M059J (cell line): ENCODE measurements at regions not wholly inside any gene's neighbourhood (a gene's known extent, or its start where the extent isn't known, plus 50 kb on each side); places are given as distances from the start of the nearest gene placed in this dataset.

Experiments used
- DNase-seq: peaks from one replicate; pipeline ENCODE4 v3.0.0-alpha.2; 2012; ENCODE audit warnings: low read depth

DNA sequence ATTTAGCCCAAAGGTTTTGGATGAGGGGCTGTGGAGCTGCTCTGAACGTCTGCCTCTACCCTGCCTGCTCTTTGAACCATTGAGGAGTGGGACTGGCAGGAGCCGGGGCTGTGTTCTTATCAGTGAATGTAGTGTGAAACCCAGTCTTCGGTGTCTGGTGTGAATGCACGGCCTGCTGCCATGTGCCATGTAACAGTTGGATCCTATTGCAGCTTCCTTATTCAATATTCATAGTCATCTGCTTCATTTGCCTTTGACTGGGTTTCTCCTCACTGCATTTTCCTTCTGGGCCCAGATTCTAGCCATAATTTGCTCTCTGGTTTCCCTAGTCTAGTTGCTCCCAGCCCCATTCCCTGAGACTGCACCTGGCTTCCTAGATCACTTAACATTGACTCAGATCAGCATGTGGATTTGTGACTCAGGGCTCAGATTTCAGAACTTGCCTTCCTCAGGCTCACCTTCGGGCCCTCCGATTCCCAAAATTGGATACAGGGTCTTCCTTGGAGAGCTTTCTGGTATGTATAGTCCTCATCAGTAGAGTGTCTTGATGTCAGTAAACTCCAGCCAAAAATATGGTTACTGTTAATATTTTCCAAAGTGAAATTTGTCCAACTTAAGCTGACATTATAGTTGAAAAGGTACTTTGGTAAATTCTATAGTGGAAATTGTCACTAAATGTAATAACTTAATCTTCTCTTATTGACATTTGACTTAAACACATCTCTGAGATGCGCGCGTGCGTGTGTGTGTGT, 94.0 kb upstream of the DDIT4L start:
- DNase-seq, result no peak

DNA sequence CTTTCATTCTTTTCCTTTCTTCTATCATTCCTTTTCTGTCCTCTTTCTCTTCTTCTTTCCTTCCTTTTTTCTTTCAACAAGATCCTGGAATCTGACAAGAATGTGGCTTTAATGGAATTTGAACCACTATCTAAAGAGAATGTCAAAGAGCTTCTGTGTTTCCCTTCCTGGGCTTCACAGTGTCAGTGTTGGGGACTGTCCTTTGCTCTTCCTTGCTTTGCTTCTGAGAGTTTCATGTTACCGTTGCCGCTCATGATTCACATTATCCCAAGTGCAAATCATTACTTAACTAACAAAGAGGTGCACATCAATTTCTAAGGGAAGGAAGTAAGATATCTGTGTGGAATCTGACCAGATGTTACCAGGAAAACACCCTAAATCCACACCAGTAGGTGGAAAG, 90.5 kb upstream of the DDIT4L start:
- no peak for DNase-seq

DNA sequence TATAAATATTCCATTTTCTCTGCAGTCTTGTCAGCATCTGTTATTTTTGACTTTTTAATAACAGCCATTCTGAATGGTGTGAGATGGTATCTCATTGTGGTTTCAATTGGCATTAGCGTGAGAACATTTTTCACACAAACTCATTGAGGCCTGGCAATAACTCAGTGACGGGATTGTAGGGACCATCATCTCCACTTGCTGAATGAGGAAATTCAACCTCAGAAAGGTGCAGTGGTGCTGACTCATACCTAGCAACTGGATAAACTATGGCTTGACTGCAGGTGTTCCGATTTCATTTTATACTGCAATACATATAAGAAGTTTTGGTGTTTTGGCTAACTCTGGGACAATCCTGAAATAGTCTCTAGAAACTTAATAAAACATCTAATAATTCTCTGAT, 88.3 kb upstream of the DDIT4L start:
- peak; percentile 20 for DNase-seq

DNA sequence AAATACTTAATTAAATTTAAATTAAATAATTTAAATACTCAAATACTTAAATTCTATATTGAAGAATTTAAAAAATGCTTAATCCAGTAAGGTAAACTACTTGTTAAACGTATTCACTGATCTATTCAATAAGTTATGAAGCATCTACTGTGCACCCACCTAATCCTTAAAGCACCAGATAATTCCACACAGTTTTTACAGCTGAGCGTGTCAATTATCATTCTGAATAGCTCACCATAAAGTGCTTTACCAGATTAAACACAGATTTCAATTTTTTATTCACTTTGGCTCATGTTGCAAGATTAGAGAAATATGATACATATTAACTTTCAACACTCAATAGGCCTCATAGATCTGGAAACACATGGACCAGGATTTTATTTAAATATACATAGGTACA, 79.2 kb upstream of the DDIT4L start:
- DNase-seq, result no peak

DNA sequence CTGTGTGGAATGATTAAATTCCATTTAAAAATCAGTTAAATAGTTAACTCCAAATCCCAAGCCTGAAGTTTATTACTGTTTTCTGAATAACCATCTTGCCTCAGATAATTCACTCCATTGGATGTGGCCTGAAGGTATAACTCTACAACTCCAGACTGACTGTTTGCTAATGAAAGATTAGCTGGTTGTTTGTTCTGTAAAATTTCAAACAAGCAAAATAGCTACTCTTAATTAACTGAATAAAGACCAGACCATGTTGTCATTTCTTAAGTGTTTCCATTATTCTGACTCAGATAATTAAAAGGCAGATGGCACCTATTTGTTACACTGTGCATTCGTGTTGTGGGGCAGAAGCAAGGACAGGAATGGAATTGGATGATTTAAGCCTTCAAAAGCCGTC, 78.5 kb upstream of the DDIT4L start:
- no peak for DNase-seq

DNA sequence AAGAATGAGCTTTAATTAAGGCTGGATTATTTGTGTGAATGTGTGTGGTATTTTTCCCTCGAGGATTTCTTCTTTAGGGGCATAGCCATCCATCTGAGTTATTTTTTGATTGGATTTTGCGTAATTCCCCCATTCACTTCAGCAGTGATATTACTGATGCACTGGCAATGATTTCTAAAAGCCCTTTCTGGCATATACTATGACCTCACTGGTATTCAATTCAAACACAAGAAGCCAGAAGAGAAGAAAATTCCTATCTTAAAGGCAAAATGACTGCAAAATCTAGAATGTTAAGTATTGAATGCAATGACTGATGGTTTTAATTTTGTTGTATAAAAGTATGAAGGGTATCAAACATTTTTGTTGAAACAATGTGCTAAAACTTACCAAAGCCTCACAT, 71.1 kb upstream of the DDIT4L start:
- no peak for DNase-seq

DNA sequence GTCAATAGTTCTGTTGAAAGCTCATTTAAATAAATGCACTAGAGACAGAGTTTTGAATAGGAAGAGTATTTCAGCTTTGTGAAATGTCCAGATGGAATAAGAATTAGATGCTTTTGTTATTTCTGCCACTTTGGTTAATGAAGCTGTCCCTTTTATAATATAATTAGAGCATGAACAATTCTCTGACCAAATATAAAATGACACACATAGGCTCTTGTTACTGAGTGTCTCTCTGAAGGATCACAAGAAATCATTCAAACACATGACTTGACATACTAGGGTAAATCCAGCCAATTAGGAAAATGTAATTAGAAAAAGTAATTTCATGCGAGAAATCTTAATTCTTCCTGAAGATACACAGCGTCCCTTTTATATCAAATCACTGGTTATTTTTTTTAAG, 68.4 kb upstream of the DDIT4L start:
- no peak for DNase-seq

DNA sequence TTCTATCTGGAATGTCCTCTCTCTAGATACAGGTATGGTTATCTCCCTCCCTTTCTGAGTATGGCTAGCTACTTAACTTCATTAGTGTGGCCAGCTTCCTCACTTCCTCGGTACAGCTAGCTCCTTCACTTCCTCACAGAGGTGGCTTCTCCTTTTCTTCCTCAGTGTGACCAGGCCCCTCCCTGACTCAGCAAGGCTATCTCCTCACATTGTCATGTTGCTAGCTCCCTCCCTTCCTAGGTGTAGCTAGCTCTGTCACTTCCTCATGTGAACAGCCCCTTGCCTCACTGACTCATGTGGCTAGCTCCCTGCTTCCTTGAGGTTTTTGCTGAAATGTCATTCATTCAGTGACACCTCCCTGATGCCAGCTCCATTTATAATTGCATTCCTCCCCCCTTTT, 67.3 kb upstream of the DDIT4L start:
- DNase-seq, result peak; percentile 18

DNA sequence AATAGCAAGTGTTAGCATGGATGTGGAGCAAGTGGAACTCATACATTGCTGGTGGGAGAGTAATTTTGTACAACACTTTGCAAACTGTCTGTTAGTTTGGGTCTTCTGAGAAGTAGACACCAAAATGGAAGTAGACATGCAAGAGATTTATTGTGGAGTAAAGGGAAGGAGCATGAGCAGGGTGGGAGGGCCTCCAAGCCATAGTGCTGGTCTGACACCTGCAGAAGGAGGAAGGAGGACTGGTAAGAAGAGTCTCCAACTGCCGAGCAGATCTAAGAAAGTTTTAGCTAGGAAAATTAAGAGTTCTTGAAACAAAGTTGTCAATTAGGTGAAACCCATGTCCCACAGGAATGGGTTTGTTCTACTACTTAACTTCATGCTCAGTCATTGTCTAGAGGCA, 64.0 kb upstream of the DDIT4L start:
- no peak for DNase-seq

DNA sequence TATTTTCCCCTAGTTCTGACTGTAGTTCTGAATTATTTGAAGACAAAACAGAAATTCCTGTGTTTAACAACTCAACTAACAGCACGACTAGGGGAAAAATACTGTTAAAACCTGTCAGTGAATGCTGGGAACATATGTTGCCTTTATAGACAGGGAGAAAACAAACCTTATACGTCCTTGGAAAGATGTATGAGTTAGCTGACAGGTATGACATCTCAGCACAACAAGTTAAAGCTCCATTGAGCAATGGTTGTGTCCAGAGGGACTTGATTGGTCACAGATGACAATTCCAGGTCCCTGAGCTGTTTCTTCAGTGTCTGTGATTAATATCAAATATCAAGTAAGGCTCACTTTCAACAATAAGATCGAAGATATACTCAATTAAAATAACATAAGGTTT, 58.2 kb upstream of the DDIT4L start:
- DNase-seq, result no peak

DNA sequence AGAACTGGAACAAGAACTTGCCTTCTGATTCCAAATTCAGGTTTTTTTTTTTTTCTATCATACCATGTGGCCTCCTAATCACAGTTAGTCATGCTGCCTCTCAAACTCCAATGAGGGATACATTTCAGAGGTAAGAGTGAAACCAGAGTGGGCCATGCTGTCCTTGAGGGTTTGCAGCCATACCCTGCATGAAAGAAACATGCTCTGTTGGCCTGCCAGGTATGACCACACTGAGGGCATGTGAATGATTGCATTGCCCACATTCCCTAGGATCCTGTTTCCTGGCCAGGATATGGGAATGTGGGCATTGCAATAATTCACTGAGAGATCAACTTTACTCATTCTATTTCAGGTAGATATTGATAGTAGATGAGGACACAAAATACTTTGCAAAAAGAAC, 56.4 kb upstream of the DDIT4L start:
- no peak for DNase-seq

DNA sequence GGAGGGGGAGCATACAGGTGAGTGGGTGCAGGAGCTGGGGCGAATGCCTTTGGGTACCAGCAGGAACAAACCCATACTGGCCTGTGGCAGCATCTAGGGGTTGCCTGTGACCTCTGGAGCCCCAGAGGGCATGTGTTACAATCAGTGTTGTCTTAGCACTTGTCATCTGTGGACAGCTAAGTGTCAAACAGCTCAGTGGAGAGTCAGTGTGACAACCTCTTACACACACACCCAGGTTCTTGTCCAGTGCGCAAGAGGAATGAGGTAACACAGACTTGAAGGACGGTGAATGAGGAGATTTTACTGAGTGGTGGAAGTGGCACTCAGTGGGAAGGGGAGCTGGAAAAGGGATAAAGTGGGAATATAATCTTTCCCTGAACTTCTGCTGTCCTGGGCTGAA, 54.1 kb upstream of the DDIT4L start:
- no peak for DNase-seq
